ENCODE measurements at regions not wholly inside any gene's neighbourhood (a gene's known extent, or its start where the extent isn't known, plus 50 kb on each side); places are given as distances from the start of the nearest gene placed in this dataset.

DNA sequence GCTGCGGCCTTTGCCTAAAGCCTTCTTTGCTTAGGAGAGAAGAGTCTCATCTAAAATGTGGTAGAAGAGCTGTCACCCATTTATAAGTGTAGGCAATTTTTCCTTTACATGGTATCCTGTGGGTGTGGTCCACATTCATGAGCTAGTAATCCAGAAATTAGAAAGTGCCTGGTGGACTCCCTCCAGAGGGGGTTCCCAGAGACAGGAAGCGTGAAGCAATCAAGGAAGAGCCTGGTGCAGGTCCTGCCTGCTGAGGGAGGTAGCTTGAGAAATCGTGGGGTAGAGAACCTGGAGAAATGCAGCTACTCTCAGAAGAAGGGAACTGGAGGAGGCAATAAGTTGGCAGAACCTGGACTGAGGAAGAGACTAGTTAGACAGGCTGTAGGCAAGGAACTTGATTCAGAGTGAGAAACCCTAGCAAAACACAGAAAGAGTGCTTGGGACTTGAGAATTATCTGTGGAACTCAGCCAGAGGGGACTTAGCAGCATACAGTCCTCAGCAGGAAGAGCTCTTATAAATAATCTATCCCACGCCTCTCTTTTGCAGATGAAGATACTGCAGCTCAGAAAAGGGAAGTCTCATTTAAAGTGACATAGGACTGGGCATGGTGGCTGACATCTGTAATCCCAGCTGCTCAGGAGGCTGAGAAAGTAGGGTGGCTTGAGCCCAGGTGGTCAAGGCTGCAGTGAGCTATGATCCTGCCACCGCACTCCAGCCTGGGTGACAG is 182.4 kb upstream of the CCND2 start:
- H3K27ac ChIP-seq (ENCODE audit: low read length, poor library complexity, severe bottlenecking) = no peak overlapping the region
- no peak overlapping the region for H2AK5ac ChIP-seq (ENCODE audit: low read length, severe bottlenecking)
- H2AFZ ChIP-seq (ENCODE audit: low read depth, low read length) = no peak overlapping the region
- peaks cover 5% of the 10 kb centered on the region in 2 experiments for H3K27me3 ChIP-seq (ENCODE audit: control insufficient read depth in 1 of 2, insufficient read depth in 1 of 2, low read length in 2 of 2)
- H3K36me3 ChIP-seq (ENCODE audit: control insufficient read depth in 1 of 2, insufficient read depth in 2 of 2, low read depth in 1 of 2, low read length in 2 of 2) = no peaks in the 10 kb centered on the region
- H3K4me1 ChIP-seq (ENCODE audit: control insufficient read depth, insufficient read depth, low read depth, low read length) = no peaks in the 10 kb centered on the region
- no peak overlapping the region for H3K9ac ChIP-seq (ENCODE audit: low read length)
- H3K4ac ChIP-seq (ENCODE audit: low read depth in 1 of 2, low read length in 2 of 2) = no peak overlapping the region
- H3K23ac ChIP-seq (ENCODE audit: low read length in 2 of 2) = no peak overlapping the region
- no peak overlapping the region for H2BK120ac ChIP-seq (ENCODE audit: low read depth, low read length)
- no peak overlapping the region for H3K4me2 ChIP-seq (ENCODE audit: low read length, poor library complexity, severe bottlenecking)
- no peak overlapping the region for H4K91ac ChIP-seq (ENCODE audit: low read length)
- H2BK5ac ChIP-seq (ENCODE audit: low read depth, low read length, poor library complexity, severe bottlenecking) = no peak overlapping the region
- DNase-seq = no peak
- H3K4me3 ChIP-seq (ENCODE audit: insufficient read depth in 1 of 2, low read depth in 1 of 2, low read length in 2 of 2) = no peak overlapping the region
- no peaks in the 10 kb centered on the region for H3K79me1 ChIP-seq (replicated peaks; ENCODE audit: low read length, poor library complexity, severe bottlenecking)
- H2BK12ac ChIP-seq (ENCODE audit: low read length in 2 of 2) = no peak overlapping the region
- 71% methylated on average over 5 of the region's 5 CpGs for WGBS
- no peak overlapping the region for H3K18ac ChIP-seq (ENCODE audit: low read depth in 1 of 2, low read length in 2 of 2)
- no peak overlapping the region for H2BK15ac ChIP-seq (ENCODE audit: low read depth, poor library complexity, severe bottlenecking)
- H3K9me3 ChIP-seq (ENCODE audit: control insufficient read depth, low read length) = no peaks in the 10 kb centered on the region
- H3K14ac ChIP-seq (ENCODE audit: low read length in 2 of 2) = no peak overlapping the region
- H4K8ac ChIP-seq (ENCODE audit: low read length) = no peak overlapping the region

DNA sequence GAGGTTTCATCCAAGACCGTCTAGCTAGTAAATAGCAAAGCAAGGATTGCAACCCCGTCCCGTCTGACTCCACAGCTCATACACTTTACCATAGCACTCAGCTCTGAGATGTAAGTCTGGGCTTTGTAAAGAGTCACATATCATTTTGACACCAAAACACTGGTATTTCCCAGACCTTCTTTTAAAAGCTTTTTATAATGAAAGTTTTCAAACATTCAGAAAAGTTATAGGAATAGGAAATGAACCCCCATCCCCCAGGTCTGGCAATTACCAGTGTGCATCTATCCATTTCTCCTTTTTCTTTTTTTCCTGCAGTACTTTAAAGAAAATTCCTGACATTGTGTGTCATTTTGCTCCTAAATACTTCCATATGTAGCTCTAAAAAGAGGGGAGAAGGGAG is 183.6 kb upstream of the CCND2 start:
- 20% methylated on average over 3 of the region's 3 CpGs for WGBS
- H2BK5ac ChIP-seq (ENCODE audit: low read depth, low read length, poor library complexity, severe bottlenecking) = no peak overlapping the region
- no peak for DNase-seq
- H3K4ac ChIP-seq (ENCODE audit: low read depth in 1 of 2, low read length in 2 of 2) = no peak overlapping the region
- H3K36me3 ChIP-seq (ENCODE audit: control insufficient read depth in 1 of 2, insufficient read depth in 2 of 2, low read depth in 1 of 2, low read length in 2 of 2) = no peaks in the 10 kb centered on the region
- H2BK15ac ChIP-seq (ENCODE audit: low read depth, poor library complexity, severe bottlenecking) = no peak overlapping the region
- no peak overlapping the region for H2BK120ac ChIP-seq (ENCODE audit: low read depth, low read length)
- no peaks in the 10 kb centered on the region for H3K79me1 ChIP-seq (replicated peaks; ENCODE audit: low read length, poor library complexity, severe bottlenecking)
- no peak overlapping the region for H4K91ac ChIP-seq (ENCODE audit: low read length)
- H4K8ac ChIP-seq (ENCODE audit: low read length) = no peak overlapping the region
- H2AFZ ChIP-seq (ENCODE audit: low read depth, low read length) = no peak overlapping the region
- H3K14ac ChIP-seq (ENCODE audit: low read length in 2 of 2) = no peak overlapping the region
- H3K18ac ChIP-seq (ENCODE audit: low read depth in 1 of 2, low read length in 2 of 2) = no peak overlapping the region
- no peak overlapping the region for H3K23ac ChIP-seq (ENCODE audit: low read length in 2 of 2)
- H3K27ac ChIP-seq (ENCODE audit: low read length, poor library complexity, severe bottlenecking) = no peak overlapping the region
- H2BK12ac ChIP-seq (ENCODE audit: low read length in 2 of 2) = no peak overlapping the region
- peaks cover 5 to 7% of the 10 kb centered on the region in 2 experiments for H3K27me3 ChIP-seq (ENCODE audit: control insufficient read depth in 1 of 2, insufficient read depth in 1 of 2, low read length in 2 of 2)
- H3K4me1 ChIP-seq (ENCODE audit: control insufficient read depth, insufficient read depth, low read depth, low read length) = no peaks in the 10 kb centered on the region
- no peak overlapping the region for H2AK5ac ChIP-seq (ENCODE audit: low read length, severe bottlenecking)
- no peaks in the 10 kb centered on the region for H3K9me3 ChIP-seq (ENCODE audit: control insufficient read depth, low read length)
- no peak overlapping the region for H3K9ac ChIP-seq (ENCODE audit: low read length)
- no peak overlapping the region for H3K4me2 ChIP-seq (ENCODE audit: low read length, poor library complexity, severe bottlenecking)
- no peak overlapping the region for H3K4me3 ChIP-seq (ENCODE audit: insufficient read depth in 1 of 2, low read depth in 1 of 2, low read length in 2 of 2)

DNA sequence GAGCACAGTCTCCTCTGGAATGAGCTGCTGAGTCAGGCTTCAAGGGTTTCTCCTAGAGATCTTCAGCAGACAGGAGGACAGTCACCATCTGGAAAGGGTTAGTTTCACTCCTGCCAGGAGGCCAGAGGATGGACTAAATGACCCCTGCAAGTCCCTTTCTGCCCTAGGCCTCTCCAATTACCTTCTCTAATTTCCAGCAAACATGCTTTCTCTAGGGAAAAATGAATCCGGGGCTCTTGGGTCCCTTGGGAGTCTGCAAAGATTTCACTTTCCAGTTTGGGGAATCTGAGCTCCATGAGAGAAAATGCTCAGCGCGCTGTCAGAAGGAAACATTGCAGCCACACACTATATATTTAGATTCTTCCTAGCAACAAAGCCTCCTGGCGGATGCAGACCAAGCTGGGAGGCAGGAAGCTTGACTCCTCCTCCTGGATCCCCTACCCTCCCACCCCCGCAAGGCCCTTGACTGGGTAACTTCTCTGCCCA is 184.4 kb upstream of the CCND2 start:
- 39% methylated on average over 5 of the region's 5 CpGs for WGBS
- no peak overlapping the region for H2AFZ ChIP-seq (ENCODE audit: low read depth, low read length)
- no peak overlapping the region for H3K9ac ChIP-seq (ENCODE audit: low read length)
- no peak overlapping the region for H3K23ac ChIP-seq (ENCODE audit: low read length in 2 of 2)
- H3K14ac ChIP-seq (ENCODE audit: low read length in 2 of 2) = no peak overlapping the region
- H3K79me1 ChIP-seq (replicated peaks; ENCODE audit: low read length, poor library complexity, severe bottlenecking) = no peaks in the 10 kb centered on the region
- H3K4me2 ChIP-seq (ENCODE audit: low read length, poor library complexity, severe bottlenecking) = no peak overlapping the region
- no peak overlapping the region for H2AK5ac ChIP-seq (ENCODE audit: low read length, severe bottlenecking)
- H4K8ac ChIP-seq (ENCODE audit: low read length) = no peak overlapping the region
- H3K4me1 ChIP-seq (ENCODE audit: control insufficient read depth, insufficient read depth, low read depth, low read length) = no peaks in the 10 kb centered on the region
- no peaks in the 10 kb centered on the region for H3K9me3 ChIP-seq (ENCODE audit: control insufficient read depth, low read length)
- H4K91ac ChIP-seq (ENCODE audit: low read length) = no peak overlapping the region
- DNase-seq = peak; percentile 69
- no peak overlapping the region for H3K4me3 ChIP-seq (ENCODE audit: insufficient read depth in 1 of 2, low read depth in 1 of 2, low read length in 2 of 2)
- H3K27ac ChIP-seq (ENCODE audit: low read length, poor library complexity, severe bottlenecking) = no peak overlapping the region
- H3K27me3 ChIP-seq (ENCODE audit: control insufficient read depth in 1 of 2, insufficient read depth in 1 of 2, low read length in 2 of 2) = peaks cover 7 to 14% of the 10 kb centered on the region in 2 experiments
- no peak overlapping the region for H2BK12ac ChIP-seq (ENCODE audit: low read length in 2 of 2)
- H2BK120ac ChIP-seq (ENCODE audit: low read depth, low read length) = no peak overlapping the region
- H2BK15ac ChIP-seq (ENCODE audit: low read depth, poor library complexity, severe bottlenecking) = no peak overlapping the region
- H2BK5ac ChIP-seq (ENCODE audit: low read depth, low read length, poor library complexity, severe bottlenecking) = no peak overlapping the region
- H3K18ac ChIP-seq (ENCODE audit: low read depth in 1 of 2, low read length in 2 of 2) = no peak overlapping the region
- no peaks in the 10 kb centered on the region for H3K36me3 ChIP-seq (ENCODE audit: control insufficient read depth in 1 of 2, insufficient read depth in 2 of 2, low read depth in 1 of 2, low read length in 2 of 2)
- no peak overlapping the region for H3K4ac ChIP-seq (ENCODE audit: low read depth in 1 of 2, low read length in 2 of 2)

DNA sequence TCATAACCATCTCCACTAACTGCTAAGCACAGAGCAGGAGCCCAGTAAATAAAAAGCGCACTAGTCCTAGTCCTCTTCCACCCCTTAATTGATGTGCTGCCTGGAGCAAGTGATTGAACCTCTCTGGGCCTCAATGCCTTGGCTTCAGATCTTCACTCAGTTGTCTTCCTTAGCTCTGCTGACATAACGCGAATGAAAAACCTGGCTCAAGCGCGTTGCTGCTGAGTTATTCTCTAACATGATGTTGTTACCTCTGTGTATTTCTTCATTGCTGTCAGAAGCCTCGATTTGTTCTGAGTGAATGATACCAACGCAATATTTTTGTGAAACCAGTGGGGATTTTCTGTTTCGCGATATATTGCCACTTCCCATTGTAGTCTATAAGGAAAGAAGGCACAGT is 185.1 kb upstream of the CCND2 start:
- no peak for DNase-seq
- no peak overlapping the region for H3K4me3 ChIP-seq (ENCODE audit: insufficient read depth in 1 of 2, low read depth in 1 of 2, low read length in 2 of 2)
- no peak overlapping the region for H3K14ac ChIP-seq (ENCODE audit: low read length in 2 of 2)
- H2BK5ac ChIP-seq (ENCODE audit: low read depth, low read length, poor library complexity, severe bottlenecking) = no peak overlapping the region
- no peak overlapping the region for H3K9ac ChIP-seq (ENCODE audit: low read length)
- no peak overlapping the region for H3K18ac ChIP-seq (ENCODE audit: low read depth in 1 of 2, low read length in 2 of 2)
- H3K4me1 ChIP-seq (ENCODE audit: control insufficient read depth, insufficient read depth, low read depth, low read length) = no peaks in the 10 kb centered on the region
- no peaks in the 10 kb centered on the region for H3K36me3 ChIP-seq (ENCODE audit: control insufficient read depth in 1 of 2, insufficient read depth in 2 of 2, low read depth in 1 of 2, low read length in 2 of 2)
- no peak overlapping the region for H4K91ac ChIP-seq (ENCODE audit: low read length)
- no peak overlapping the region for H3K4me2 ChIP-seq (ENCODE audit: low read length, poor library complexity, severe bottlenecking)
- no peak overlapping the region for H3K23ac ChIP-seq (ENCODE audit: low read length in 2 of 2)
- H3K79me1 ChIP-seq (replicated peaks; ENCODE audit: low read length, poor library complexity, severe bottlenecking) = no peaks in the 10 kb centered on the region
- H3K9me3 ChIP-seq (ENCODE audit: control insufficient read depth, low read length) = no peaks in the 10 kb centered on the region
- no peak overlapping the region for H3K4ac ChIP-seq (ENCODE audit: low read depth in 1 of 2, low read length in 2 of 2)
- peaks cover 13 to 20% of the 10 kb centered on the region in 2 experiments for H3K27me3 ChIP-seq (ENCODE audit: control insufficient read depth in 1 of 2, insufficient read depth in 1 of 2, low read length in 2 of 2)
- no peak overlapping the region for H2BK12ac ChIP-seq (ENCODE audit: low read length in 2 of 2)
- no peak overlapping the region for H4K8ac ChIP-seq (ENCODE audit: low read length)
- H2BK15ac ChIP-seq (ENCODE audit: low read depth, poor library complexity, severe bottlenecking) = no peak overlapping the region
- H3K27ac ChIP-seq (ENCODE audit: low read length, poor library complexity, severe bottlenecking) = no peak overlapping the region
- H2AK5ac ChIP-seq (ENCODE audit: low read length, severe bottlenecking) = no peak overlapping the region
- H2AFZ ChIP-seq (ENCODE audit: low read depth, low read length) = no peak overlapping the region
- whole genome bisulfite sequencing = 94% methylated on average over 9 of the region's 9 CpGs
- H2BK120ac ChIP-seq (ENCODE audit: low read depth, low read length) = no peak overlapping the region

Measured in mesenchymal stem cell (in vitro differentiated cells and primary cell).